NB4 (cell line): ENCODE measurements at regions not wholly inside any gene's neighbourhood (a gene's known extent, or its start where the extent isn't known, plus 50 kb on each side); places are given as distances from the start of the nearest gene placed in this dataset.

Experiments used
- DNase-seq: peaks from one replicate; pipeline ENCODE4 v3.0.0; 2010; ENCODE audit warnings: low read depth
- H3K4me3 ChIP-seq: one replicate; pipeline ENCODE4 v1.5.1; 2011; ENCODE audit warnings: mild to moderate bottlenecking, low read depth, low read length, moderate library complexity
- CTCF ChIP-seq: IDR thresholded peaks from one replicate; pipeline ENCODE4 v1.5.1; 2012; ENCODE audit warnings: low read depth, low read length
- MAX ChIP-seq: IDR thresholded peaks from 2 replicates; pipeline ENCODE4 v1.6.1; 2011; ENCODE audit warnings: low read depth, low read length
- MYC ChIP-seq: IDR thresholded peaks from 2 replicates; pipeline ENCODE4 v1.6.1; 2011; ENCODE audit warnings: low read depth, low read length
- POLR2A ChIP-seq: IDR thresholded peaks from 2 replicates; pipeline ENCODE4 v1.6.1; 2011; ENCODE audit warnings: mild to moderate bottlenecking; ENCODE audit not compliant: insufficient read length; ENCODE audit errors: extremely low read depth

DNA sequence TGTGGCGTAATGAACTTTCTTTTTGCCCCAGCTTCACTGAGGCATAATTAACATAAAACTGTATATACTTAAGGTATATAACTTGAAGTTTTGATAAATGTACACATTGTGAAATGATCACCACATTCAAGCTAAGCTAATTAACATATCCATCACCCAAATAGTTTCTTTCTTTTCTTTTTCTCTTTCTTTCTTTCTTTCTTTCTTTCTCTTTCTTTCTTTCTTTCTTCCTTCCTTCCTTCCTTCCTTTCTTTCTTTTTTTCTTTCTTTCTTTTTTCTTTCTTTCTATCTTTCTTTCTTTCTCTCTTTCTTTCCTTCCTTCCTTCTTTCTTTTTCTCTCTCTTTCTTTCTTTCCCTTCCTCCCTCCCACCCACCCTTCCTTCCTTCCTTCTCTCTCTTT lies 62.5 kb downstream of the XCL1 start:
- no peak for DNase-seq
- H3K4me3 ChIP-seq = no peak overlapping the region
- TF ChIP-seq MYC = no peak
- TF ChIP-seq CTCF = no peak
- TF ChIP-seq POLR2A = no peak
- TF ChIP-seq MAX = no peak

DNA sequence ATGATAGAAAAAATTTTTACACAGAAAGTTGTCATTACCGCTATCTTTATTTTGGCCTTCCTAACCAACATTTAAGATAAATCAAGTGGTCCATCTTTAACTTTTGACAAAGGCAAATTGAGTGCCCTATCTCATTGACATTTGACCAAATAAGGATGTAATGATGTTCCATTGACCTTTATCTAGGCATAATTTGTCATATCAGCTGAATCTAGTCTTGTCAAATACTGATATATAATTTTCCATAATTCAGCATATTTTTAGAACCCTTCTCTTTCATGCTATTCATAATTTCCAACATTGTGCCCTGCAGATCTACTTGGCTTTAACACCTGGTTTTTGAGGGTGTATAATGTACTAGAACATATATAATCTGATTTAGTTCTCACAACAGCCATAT lies 63.8 kb downstream of the XCL1 start:
- TF ChIP-seq CTCF = no peak
- no peak for TF ChIP-seq POLR2A
- TF ChIP-seq MYC = no peak
- no peak for TF ChIP-seq MAX
- no peak for DNase-seq
- H3K4me3 ChIP-seq = no peak overlapping the region

GRCh38 chr1:168640836-168641235 lies 64.4 kb downstream of the XCL1 start:
- DNase-seq = no peak
- H3K4me3 ChIP-seq = no peak overlapping the region
- TF ChIP-seq CTCF = no peak

DNA sequence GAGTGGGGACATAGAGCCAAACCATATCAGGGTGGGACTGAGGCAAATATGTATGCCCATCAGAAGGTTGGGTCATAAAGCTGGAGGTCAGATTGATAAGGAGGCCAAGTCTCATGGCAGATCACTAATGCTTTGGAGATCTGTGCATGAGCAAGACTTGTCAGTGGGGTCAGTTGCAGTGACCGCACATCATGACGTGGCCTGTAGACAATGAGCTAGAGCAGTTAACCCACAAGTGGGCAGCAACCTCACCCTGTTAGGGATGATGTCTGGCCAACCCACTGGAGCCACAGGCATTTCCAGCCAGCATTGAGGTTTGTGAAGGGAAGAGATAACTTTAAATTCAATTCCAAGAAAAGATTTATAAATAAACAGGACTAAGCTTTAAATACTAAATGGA lies 66.7 kb downstream of the XCL1 start:
- DNase-seq = no peak
- TF ChIP-seq MAX = no peak
- TF ChIP-seq MYC = no peak
- TF ChIP-seq CTCF = no peak
- TF ChIP-seq POLR2A = no peak
- no peak overlapping the region for H3K4me3 ChIP-seq
